ENCODE measurements at regions not wholly inside any gene's neighbourhood (a gene's known extent, or its start where the extent isn't known, plus 50 kb on each side); places are given as distances from the start of the nearest gene placed in this dataset.
"Not testable (repeated sequence)": the region's sequence is repeated elsewhere in the genome, so short reads cannot be mapped to it uniquely, and the experiment has no call there.

DNA sequence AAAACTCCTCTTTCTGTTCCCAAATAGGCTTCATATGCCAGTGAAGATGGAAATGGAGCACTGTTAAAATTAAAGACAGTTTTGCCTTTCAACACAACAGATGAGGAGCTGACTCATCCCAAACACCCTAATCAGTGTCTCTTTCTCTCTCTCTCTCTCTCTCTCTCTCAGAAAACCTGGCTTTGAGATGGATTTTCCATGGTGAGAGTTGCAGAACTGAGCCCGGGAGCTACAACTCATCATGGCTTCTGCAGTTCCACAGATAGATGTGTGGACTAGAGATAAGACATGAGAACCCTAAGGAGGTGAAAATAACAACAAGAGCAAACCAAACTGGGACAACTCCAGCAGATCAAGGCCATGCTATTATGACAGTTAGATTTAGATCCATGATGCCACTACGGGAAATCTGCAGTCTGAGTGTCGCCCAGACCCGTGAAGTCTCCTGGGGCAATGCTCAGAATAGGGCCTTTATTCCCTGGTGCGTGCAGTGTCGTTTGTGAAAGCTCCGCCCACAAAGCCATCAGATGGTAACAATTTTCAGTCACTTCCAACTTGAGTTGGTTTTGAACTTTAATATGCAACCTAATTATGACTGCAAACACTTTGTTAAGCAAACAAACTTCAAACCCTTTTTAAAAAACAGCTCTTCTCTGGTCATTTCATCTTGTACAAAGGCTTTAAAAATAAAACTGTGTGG, 338.2 kb upstream of the PREP start:
- DNase-seq (ENCODE audit: low read depth in 1 of 2, low spot score in 1 of 2), result no peak

DNA sequence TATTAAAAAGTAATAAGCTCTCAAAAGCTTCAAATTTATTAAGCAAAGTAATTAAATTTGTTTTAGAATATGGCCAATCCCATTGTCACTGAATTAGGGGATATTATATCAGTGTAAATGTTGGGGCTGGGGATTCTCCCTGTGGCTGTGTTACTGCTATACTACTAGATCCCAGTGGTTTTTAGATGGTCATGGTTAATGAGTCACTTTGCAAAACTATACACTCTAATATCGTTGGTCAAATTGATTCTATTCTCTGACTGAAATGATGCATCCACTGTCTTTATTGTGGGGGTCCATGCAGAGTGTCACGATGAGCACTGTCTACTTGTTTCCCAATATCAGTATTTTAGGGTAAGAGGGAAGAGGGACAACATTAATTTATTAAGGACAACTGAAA, 336.9 kb upstream of the PREP start:
- DNase-seq (ENCODE audit: low read depth in 1 of 2, low spot score in 1 of 2), result no peak

DNA sequence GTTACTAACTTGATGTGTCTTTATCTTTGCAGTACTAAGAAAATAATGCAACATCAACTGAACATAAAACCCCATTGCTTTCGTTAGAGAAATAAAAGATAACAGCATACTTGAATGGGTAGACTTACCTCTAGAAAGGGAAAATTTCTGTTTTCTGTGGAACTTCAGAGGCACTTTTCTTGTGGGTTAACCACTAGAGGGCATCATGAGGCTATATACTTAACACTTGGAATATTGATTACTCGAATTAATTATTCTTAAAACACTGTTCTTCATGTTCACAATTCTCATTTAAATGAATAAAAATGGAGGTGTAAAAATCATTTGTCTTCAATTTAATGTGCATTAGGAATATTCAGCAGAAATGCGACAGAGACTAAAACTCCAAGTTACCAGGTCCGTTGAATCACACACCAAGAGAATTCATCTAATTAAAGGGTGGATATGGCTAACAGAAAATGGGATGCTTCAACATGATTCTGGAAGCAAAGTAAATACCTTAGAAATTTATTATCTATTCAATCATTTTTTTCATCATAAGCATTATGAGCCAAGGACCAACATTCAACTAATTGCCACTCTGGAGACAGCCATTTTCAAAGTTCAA, 330.8 kb upstream of the PREP start:
- DNase-seq (ENCODE audit: low read depth in 1 of 2, low spot score in 1 of 2), result no peak

DNA sequence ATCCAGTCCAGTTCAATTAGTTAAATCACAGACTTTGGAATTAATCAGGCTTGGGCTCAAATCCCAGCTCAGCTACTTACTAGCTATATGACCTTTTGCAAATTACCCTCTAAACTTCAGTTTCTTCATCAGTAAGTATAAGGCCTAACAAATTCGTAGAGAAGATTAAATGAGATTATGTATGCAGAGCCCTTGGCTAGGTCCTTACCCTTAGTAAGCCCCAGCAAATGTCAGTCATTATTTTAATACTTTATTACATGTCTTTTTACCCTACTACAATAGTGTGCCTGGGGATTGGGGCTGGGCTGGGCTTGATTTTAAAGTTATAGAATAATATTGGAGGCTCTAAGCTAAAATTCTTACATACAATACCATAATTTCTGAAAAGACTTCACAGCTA, 326.1 kb upstream of the PREP start:
- no peak for DNase-seq (ENCODE audit: low read depth in 1 of 2, low spot score in 1 of 2)

DNA sequence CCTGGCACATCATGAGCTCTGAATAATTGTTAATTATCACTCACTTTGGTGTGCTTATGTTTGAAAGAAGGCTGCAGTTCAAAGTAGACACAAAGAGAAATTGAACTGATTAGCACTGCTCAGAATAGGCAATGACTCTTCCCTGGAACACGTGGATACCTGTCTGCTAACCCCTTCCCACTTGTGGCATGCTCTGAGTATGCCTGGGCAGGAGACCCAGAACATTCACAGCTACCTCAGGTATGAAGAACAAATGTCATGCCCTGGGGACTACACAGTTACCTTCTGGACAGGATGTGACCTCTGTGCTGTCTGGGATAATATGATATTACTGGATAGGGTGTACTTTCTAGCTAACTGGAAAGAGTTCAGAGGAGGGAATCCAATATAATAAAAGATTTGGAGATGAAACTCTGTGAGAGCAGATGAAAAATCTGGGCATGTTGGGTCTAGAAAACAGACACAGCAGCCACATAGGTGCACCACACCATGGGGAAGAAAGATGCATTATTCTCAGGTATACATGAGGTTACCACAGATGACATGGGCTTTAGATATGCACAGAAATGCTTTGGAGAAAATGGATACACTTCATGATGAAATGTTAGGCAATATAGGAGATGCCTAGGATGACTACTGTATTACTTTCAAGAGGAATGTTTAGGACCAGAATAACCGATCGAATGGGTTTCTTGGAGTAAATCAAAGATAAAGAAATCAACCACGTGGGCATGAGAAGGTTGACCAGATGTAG, 324.2 kb upstream of the PREP start:
- no peak for DNase-seq (ENCODE audit: low read depth in 1 of 2, low spot score in 1 of 2)

DNA sequence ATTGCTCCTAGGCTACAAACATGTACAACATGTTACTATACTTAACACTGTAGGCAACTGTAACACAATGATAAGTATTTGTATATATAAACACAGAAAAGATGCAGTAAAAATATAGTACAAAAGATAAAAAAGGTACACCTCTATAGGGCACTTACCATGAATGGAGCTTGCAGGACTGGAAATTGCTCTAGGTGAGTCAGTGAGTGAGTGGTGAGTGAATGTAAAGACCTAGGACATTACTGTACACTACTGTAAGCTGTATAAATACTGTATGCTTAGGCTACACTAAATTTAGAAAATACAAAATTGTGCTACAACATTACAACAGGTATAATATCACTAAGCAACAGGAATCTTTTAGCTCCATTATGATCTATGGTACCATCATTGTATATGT, 312.0 kb upstream of the PREP start:
- DNase-seq (ENCODE audit: low read depth in 1 of 2, low spot score in 1 of 2), result no peak

DNA sequence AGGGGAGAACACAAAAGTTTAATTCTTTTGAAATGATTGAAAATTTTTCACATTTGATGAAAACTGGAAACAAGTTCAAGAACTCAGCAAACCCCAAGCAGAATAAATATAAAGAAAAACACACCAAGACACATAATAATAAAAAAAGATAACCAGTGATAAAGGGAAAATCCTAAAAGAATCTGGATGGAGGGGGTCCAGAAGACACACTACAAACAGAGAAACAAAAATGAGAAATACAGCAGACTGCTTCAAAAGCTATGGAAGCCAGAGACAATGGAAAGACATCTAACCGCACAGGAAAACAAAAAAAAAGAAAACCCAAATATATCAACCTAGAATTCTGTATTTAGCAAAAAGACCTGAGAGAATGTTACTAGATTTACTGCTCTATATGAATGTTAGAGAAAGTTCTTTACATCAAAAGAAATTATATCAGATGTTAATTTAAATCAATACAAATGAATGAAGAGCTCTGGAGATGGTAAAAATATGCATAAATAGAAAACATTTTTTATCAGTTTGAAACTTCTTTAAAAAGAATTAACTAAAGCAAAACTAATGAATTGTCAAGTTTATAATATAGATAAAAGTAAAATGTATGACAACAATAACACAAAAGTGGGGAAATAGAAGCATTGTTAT, 310.7 kb upstream of the PREP start:
- DNase-seq (ENCODE audit: low read depth in 1 of 2, low spot score in 1 of 2), result no peak

DNA sequence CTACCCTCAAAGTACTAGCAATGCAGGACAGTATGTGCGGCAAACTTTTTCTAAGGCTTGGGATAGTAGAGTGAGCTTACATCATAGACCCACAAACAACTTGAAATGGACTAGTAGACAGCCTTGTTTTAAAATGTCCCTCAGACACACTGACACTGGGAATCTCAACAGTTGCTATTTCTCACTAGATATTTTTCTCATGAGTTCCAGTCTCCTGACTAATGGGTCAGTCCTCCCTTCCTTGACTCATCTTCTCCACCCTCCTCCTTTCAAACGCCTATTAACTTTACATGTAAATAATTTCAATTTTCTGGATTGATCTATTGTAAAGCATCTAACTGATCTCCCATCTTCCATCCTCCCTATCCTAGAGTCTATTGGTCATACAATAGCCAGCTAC, 308.3 kb upstream of the PREP start:
- DNase-seq (ENCODE audit: low read depth in 1 of 2, low spot score in 1 of 2), result no peak

DNA sequence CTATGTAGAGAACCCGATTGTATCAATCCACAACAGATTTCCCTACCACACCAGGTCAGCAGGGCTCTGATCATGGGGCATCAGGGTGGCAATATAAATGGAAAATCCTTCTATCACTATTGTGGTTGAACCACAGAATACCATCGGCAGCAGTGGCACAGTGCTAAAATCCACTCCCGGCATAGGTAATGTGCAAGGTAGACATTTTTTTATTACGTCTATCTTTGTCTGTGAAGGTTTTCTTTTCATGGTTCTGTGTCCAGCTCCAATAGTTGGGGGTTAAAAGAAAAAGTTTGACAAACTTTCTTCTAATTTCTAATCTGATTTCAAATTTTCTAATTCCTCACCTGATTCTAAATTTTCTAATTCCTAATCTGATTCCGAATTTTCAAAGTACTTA, 302.7 kb upstream of the PREP start:
- no peak for DNase-seq (ENCODE audit: low read depth in 1 of 2, low spot score in 1 of 2)

DNA sequence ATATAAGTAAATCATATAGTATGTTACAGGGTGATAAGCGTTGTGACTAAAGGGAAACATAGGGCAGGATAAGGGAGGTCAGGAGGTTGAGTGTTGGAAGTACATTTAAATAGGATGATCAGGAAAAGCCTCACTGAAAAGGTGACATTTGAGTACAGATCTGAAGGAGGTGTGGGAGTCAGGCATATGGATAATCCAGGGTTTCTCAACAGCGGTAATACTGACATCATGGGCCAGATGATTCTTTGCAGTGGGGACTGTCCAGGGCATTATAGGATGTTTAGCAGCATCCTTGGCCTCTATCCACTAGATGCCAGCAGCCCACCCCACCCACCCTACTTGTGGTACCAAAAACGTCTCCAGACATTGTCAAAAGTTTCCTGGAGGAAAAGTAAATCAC, 292.6 kb upstream of the PREP start:
- DNase-seq (ENCODE audit: low read depth in 1 of 2, low spot score in 1 of 2), result no peak

DNA sequence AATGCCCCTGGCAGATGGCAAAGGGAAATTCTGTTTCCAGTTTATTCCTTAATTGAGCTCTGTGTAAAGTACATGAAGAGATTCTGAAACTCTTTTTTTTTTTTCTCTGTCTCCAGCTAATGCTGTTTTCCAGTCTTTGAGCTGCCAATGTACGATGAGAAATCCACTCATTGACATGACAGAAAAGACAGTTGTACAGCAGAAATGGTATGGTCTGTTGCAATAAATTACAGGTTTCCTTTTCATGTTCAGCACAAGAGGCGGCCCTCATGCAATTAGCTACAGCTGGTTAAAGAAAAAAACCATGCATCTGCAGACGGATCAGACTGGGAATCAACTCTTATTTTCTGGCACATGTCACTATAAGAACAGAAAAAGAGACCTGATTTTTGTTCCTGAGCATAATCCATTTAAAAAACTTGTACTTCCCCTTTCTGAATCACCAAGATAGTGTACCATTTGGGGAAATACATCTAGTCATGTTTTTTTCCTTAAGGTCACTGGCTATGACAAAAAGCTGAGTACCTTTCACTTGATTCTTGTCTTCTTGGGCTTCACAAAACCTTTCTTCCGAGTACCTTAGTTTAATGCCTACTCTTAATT, 289.8 kb upstream of the PREP start:
- no peak for DNase-seq (ENCODE audit: low read depth in 1 of 2, low spot score in 1 of 2)

DNA sequence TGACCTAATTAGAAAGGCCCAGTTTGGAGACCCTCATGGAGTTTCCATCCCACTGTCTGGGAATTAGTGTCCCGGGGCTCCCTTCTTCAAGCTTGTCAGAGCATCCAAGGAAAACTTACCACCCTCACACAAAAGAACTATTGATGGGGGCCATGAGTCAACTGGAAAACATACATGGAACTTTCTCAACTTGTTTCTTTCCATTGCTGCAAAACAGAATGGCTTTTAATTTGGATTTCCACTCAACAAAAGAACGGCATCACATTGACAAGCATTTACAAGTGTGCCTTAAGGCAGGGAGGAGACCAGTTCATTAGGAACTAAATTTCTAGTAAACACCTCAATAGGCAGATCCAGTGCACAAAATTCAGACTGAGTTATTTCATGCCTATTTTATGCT, 289.1 kb upstream of the PREP start:
- DNase-seq (ENCODE audit: low read depth in 1 of 2, low spot score in 1 of 2), result no peak

DNA sequence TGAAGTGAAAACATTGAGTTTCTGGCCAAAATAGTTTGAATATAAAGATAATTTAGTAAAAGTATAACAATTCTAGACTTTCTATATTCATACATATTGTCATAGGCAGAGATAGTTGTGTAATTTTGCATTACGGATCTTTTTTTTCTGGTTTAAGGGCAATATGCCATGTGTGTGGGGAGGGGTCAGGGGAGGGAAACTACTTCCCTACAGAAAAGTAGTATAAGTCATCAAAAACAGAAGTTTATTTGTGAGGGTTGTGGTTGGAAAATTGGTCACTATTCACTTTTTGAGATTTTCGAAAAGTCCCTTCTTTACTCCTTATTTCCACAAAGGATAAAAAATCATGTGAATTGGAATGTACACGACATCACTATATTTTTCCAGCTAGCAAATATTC, 288.2 kb upstream of the PREP start:
- DNase-seq (ENCODE audit: low read depth in 1 of 2, low spot score in 1 of 2), result no peak

DNA sequence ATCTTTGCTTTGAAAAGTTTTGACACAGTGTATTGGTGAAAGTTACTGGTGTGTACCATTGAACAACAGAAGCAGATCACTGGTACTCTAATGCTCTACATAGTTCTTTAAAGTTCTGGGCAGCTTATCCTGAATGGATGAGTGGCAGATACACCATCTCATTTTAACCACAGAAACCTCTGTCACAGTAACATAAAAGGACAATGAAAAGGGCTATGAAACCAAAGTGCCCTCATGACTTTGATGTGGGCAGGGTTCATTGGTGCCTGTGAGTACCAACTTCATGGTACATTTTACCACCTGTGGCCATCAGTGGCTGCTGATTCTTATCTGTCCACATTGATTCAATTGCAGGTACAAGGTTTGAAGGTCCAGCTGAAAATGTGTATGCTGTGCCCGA, 285.7 kb upstream of the PREP start:
- no peak for DNase-seq (ENCODE audit: low read depth in 1 of 2, low spot score in 1 of 2)

DNA sequence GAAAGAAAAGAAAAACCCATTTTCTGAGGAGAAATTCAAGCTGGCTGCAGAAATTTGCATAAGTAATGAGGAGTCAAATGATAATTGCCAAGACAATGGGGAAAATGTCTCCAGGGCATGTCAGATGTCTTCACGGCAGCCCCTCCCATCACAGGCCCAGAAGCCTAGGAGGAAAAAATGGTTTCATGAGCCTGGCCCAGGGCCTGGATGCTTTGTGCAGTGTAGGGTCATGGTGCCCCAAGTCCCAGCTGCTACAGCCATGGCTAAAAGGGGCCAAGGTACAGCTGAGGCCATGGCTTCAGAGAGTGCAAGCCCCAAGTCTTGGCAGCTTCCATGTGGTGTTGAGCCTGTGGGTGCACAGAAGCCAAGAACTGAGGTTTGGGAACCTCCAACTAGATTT, 283.9 kb upstream of the PREP start:
- not testable (repeated sequence) for DNase-seq (ENCODE audit: low read depth in 1 of 2, low spot score in 1 of 2)

DNA sequence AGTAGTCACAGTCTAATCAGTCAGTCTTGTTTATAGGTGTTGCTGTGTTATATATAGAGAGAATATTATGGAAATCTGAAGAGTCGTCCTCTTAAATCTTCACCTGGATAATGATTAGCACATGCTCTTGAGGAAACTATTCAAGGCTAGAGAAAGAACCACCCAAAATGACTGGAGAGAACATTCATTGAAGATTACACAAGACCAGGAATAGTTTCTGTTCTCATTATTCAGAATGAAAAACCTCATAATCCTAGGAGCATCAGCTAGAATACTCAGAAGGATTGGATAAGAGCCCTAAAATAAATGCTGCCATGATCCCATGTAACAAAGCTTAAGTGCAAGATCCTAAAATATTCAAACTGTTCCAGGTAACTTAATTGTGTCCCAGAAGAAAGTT, 278.2 kb upstream of the PREP start:
- no peak for DNase-seq (ENCODE audit: low read depth in 1 of 2, low spot score in 1 of 2)

DNA sequence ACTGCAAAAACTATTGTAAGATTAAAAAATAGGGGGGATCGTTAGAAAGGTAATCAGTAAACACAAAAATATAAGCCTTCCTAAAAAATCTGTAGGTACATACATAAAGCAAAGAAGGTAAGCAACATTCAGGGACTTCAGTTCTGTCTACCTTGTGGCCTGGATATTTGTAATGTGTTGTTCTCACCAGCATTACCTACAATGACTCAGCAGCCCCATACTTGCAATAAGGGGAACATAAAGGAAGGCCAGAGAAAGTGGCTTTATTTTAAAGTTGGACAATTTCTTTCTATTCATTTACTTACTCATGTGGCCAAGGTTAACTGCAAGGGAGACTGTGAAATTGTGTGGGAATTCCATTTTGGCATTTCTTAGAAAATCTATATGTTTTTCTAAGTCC, 277.2 kb upstream of the PREP start:
- DNase-seq (ENCODE audit: low read depth in 1 of 2, low spot score in 1 of 2), result no peak

DNA sequence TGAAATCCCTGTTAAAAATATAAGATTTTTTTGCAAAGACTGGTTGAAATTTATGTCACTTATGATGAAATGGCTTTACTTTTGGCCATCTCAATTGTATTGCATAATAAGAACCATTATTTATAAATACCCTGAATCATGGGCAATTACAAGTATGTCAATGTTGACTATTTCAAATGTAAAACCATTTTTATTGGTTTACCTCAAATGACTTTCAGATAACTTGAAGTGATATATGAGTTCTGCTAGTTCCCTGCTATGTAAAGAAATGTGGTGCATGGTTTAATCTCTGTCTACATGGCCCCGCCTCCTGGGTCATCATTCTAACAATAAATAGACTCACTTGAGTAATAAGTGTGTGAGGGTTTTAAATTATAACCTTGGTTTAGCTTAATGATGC, 275.6 kb upstream of the PREP start:
- DNase-seq (ENCODE audit: low read depth in 1 of 2, low spot score in 1 of 2), result no peak

DNA sequence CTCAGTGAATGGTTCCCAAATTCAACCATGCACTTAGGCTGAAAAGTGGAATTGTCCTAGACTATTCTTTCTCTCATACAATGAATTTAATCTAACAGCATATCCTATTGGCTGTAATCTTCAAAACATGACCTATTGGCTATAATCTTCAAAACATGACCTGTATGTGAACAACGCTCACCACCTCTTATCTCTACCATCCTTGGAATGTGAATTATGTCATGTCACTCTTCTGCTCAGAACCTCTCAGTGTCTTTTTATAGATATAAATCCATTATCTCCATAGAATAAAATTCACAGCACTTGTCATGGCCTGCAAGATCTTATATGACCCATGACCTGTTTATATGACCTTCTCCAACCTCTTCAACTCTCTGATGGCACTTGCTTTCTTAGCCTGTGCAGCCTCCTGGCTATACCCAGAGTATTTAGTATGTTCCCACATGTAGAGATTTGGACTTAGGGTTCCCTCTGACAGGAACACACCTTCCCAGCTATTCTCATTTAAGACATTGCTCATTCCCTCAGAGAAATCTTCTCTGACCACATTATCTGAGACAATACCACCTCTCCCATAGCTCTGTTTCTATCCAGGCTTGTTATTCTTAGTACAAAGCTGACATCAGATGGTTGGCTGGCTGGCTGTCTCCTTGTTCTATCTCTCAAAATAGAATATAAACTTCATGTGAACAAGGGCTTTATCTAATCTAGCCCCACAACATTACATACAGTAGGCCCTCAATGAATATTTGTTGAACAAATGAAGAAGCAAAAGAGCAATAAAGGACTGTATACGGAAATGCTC, 275.0 kb upstream of the PREP start:
- no peak for DNase-seq (ENCODE audit: low read depth in 1 of 2, low spot score in 1 of 2)

DNA sequence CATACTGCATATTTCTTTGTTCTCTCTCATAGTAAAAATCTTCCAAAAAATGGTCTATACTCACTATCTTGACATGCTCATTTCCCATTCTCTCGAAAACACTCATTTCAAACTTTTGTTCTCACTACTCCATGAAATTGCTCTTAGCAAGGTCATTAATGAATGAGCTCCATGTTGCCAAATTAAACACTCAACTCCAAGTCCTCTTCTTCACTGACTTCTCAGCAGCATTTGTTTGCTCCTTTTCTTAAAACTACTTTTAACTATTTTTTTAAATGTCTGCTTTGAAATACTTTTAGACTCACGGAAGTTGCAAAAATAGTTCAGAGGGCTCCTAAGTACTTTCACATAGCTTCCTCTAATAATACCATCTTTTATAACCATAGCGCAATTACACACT, 274.0 kb upstream of the PREP start:
- no peak for DNase-seq (ENCODE audit: low read depth in 1 of 2, low spot score in 1 of 2)

All from activated T-helper 1 cell treated with anti-CD3 and anti-CD28 coated beads, Interleukin-2, amount 50 U/mL, for 16 hours (primary cell).